ENCODE measurements at regions not wholly inside any gene's neighbourhood (a gene's known extent, or its start where the extent isn't known, plus 50 kb on each side); places are given as distances from the start of the nearest gene placed in this dataset.

DNA sequence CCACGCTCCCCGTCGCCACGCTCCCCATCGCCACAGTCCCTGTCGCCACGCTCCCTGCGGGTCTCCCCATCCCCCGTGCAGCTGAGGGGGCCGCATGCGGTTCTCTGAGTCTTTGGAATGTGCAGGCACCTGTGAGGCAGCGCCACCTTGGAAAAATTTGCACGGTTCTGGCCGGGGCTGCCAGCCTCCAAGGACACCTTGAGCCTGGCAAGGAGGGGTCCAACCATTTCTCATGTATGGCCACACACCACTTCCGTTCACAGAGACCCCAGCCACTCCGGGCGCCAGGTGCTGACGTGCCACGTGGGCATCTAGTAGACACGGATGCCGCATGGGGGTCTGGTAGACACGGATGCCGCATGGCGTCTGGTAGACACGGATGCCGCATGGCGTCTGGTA, 70.5 kb upstream of the ADGRA1 start:
- H3K79me2 ChIP-seq (ENCODE audit: control insufficient read depth, insufficient read depth, low read length) = no peaks in the 10 kb centered on the region
- FAIRE-seq = no peak
- no peak overlapping the region for H3K27ac ChIP-seq (ENCODE audit: insufficient read depth, low read depth, low read length)
- ChIA-PET CTCF (no interaction called here), POLR2A (no interaction called here)
- H3K4me2 ChIP-seq (ENCODE audit: insufficient read depth, low read length) = no peak overlapping the region
- no peaks in the 10 kb centered on the region for H3K4me1 ChIP-seq (ENCODE audit: control insufficient read depth, extremely low read depth, insufficient read depth, low read length)
- no peak overlapping the region for H3K4me3 ChIP-seq (replicated peaks in 1 of 3; ENCODE audit: insufficient read depth in 1 of 3, low read depth in 1 of 3, low read length in 3 of 3)
- no peaks in the 10 kb centered on the region for H3K36me3 ChIP-seq (ENCODE audit: control insufficient read depth in 2 of 2, extremely low read depth in 1 of 2, insufficient read depth in 2 of 2, low read length in 2 of 2)
- TF ChIP-seq GATA2 (IDR thresholded peaks at IDR 0.05; ENCODE audit: insufficient read depth, insufficient read length, low read depth, low read length) (no peak), EZH2 (IDR thresholded peaks at IDR 0.05; ENCODE audit: borderline replicate concordance, low read depth, low read length, severe bottlenecking) (no peak), POLR2A (IDR thresholded peaks at IDR 0.05; ENCODE audit: low read depth, low read length) (no peak), JUN (IDR thresholded peaks at IDR 0.05; ENCODE audit: borderline replicate concordance, insufficient read depth, insufficient read length, low read depth) (no peak), MYC (IDR thresholded peaks at IDR 0.05; ENCODE audit: low read depth, low read length) (no peak), POLR2AphosphoS5 (IDR thresholded peaks at IDR 0.05; ENCODE audit: insufficient read depth, low read depth, low read length) (no peak), FOS (IDR thresholded peaks at IDR 0.05; ENCODE audit: borderline replicate concordance, insufficient read depth, low read length) (no peak)
- TF ChIP-seq, protein P1, sequence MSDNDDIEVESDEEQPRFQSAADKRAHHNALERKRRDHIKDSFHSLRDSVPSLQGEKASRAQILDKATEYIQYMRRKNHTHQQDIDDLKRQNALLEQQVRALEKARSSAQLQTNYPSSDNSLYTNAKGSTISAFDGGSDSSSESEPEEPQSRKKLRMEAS (IDR thresholded peaks at IDR 0.05; ENCODE audit: insufficient read depth, insufficient read length) = no peak
- TF ChIP-seq, protein P2, sequence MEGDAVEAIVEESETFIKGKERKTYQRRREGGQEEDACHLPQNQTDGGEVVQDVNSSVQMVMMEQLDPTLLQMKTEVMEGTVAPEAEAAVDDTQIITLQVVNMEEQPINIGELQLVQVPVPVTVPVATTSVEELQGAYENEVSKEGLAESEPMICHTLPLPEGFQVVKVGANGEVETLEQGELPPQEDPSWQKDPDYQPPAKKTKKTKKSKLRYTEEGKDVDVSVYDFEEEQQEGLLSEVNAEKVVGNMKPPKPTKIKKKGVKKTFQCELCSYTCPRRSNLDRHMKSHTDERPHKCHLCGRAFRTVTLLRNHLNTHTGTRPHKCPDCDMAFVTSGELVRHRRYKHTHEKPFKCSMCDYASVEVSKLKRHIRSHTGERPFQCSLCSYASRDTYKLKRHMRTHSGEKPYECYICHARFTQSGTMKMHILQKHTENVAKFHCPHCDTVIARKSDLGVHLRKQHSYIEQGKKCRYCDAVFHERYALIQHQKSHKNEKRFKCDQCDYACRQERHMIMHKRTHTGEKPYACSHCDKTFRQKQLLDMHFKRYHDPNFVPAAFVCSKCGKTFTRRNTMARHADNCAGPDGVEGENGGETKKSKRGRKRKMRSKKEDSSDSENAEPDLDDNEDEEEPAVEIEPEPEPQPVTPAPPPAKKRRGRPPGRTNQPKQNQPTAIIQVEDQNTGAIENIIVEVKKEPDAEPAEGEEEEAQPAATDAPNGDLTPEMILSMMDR (IDR thresholded peaks at IDR 0.05; ENCODE audit: extremely low read depth in 1 of 2, insufficient read depth in 1 of 2, low read depth in 1 of 2, low read length in 2 of 2) = no peak
- intact Hi-C loops (cut with micrococcal nuclease) (no loop called here), dilution Hi-C loops (cut with MboI; ENCODE audit: extremely low pct_ligation_motif_present, low sequenced_read_pairs) (no loop called here)
- no peak for DNase-seq (ENCODE audit: low read depth, low spot score)
- H3K9me3 ChIP-seq (replicated peaks; ENCODE audit: control insufficient read depth, insufficient read depth, low read length) = no peaks in the 10 kb centered on the region
- no peak overlapping the region for H3K9ac ChIP-seq (replicated peaks; ENCODE audit: extremely low read depth, insufficient read depth, low read length)
- H4K20me1 ChIP-seq (replicated peaks; ENCODE audit: control insufficient read depth, extremely low read depth, insufficient read depth, low read length) = no peaks in the 10 kb centered on the region
- no TSS peak for BruUV-seq (replicated peaks)
- H2AFZ ChIP-seq (ENCODE audit: low read depth, low read length) = no peak overlapping the region
- H3K27me3 ChIP-seq (ENCODE audit: control insufficient read depth in 2 of 2, insufficient read depth in 2 of 2, low read length in 2 of 2) = no peaks in the 10 kb centered on the region
- H3K9me1 ChIP-seq (replicated peaks; ENCODE audit: control insufficient read depth, extremely low read depth, insufficient read depth, low read length) = no peaks in the 10 kb centered on the region

Data from endothelial cell of umbilical vein (primary cell).